ENCODE measurements at regions not wholly inside any gene's neighbourhood (a gene's known extent, or its start where the extent isn't known, plus 50 kb on each side); places are given as distances from the start of the nearest gene placed in this dataset.

- ATAC-seq (no peak), DNase-seq (ENCODE audit: low spot score) (no peak)
- H3K9me3 Mint-ChIP-seq: no peaks in the 10 kb centered on the region
- H3K4me3 Mint-ChIP-seq: no peak overlapping the region
- no peaks in the 10 kb centered on the region for H3K4me1 Mint-ChIP-seq
- no peaks in the 10 kb centered on the region for H3K27me3 Mint-ChIP-seq (ENCODE audit: low read depth)
- ChIA-PET CTCF (no interaction called here), POLR2A (no interaction called here)
- no peak overlapping the region for H3K27ac Mint-ChIP-seq
- H3K36me3 Mint-ChIP-seq: no peaks in the 10 kb centered on the region
- TF ChIP-seq MAX (CRISPR knock-in tag; IDR thresholded peaks at IDR 0.05) (no peak), ZBTB43 (CRISPR knock-in tag; IDR thresholded peaks at IDR 0.05) (no peak), SMAD4 (CRISPR knock-in tag; IDR thresholded peaks at IDR 0.05) (no peak), ZMAT4 (CRISPR knock-in tag; IDR thresholded peaks at IDR 0.05) (no peak), ZNF232 (CRISPR knock-in tag; IDR thresholded peaks at IDR 0.05) (no peak), TP53 (CRISPR knock-in tag; IDR thresholded peaks at IDR 0.05) (no peak), FOXK1 (CRISPR knock-in tag; IDR thresholded peaks at IDR 0.05) (no peak), NR3C1 (CRISPR knock-in tag; conservative IDR thresholded peaks at IDR 0.05; ENCODE audit: low read depth) (no peak), CREB1 (CRISPR knock-in tag; IDR thresholded peaks at IDR 0.05) (no peak), EMX1 (CRISPR knock-in tag; IDR thresholded peaks at IDR 0.05) (no peak), ZBTB21 (CRISPR knock-in tag; IDR thresholded peaks at IDR 0.05; ENCODE audit: borderline replicate concordance) (no peak), PRRX2 (CRISPR knock-in tag; IDR thresholded peaks at IDR 0.05) (no peak), MYBL2 (CRISPR knock-in tag; IDR thresholded peaks at IDR 0.05) (no peak), TEAD4 (CRISPR knock-in tag; IDR thresholded peaks at IDR 0.05) (no peak)
These were observed 1929.1 kb upstream of the PCDH20 start for GRCh38 chr13:63344711-63345110.

- Mint-ChIP-seq H3K27ac (no peak overlapping the region), H3K27me3 (ENCODE audit: low read depth) (no peaks in the 10 kb centered on the region), H3K36me3 (no peaks in the 10 kb centered on the region), H3K4me1 (no peaks in the 10 kb centered on the region), H3K9me3 (peaks cover 10% of the 10 kb centered on the region; the same call in 1 of the 2 replicates), H3K4me3 (no peak overlapping the region)
- ChIA-PET CTCF (no interaction called here), POLR2A (no interaction called here)
- DNase-seq (ENCODE audit: low spot score) (no peak), ATAC-seq (no peak)
- no peak for TF ChIP-seq CBFB (CRISPR knock-in tag; IDR thresholded peaks at IDR 0.05; ENCODE audit: low read depth)
- no peak for TF ChIP-seq ZNF532 (CRISPR knock-in tag; IDR thresholded peaks at IDR 0.05; ENCODE audit: borderline replicate concordance)
- no peak for TF ChIP-seq HMGXB4 (CRISPR knock-in tag; IDR thresholded peaks at IDR 0.05)
These were observed 1922.3 kb upstream of the PCDH20 start for GRCh38 chr13:63337921-63338320.

- POLR2A ChIA-PET: no interaction called here
- H3K27ac Mint-ChIP-seq: no peak overlapping the region
- no peak for TF ChIP-seq ZSCAN18 (CRISPR knock-in tag; IDR thresholded peaks at IDR 0.05)
- no peak for TF ChIP-seq ZNF512 (CRISPR knock-in tag; IDR thresholded peaks at IDR 0.05; ENCODE audit: borderline replicate concordance)
- no peak for TF ChIP-seq ZNF317 (CRISPR knock-in tag; IDR thresholded peaks at IDR 0.05; ENCODE audit: borderline replicate concordance, low read depth)
These were observed 1921.4 kb upstream of the PCDH20 start for GRCh38 chr13:63337041-63337440.

More at GRCh38 chr13:63337041-63337440, 1921.4 kb upstream of the PCDH20 start:
- no peak for ATAC-seq
- CTCF ChIA-PET: no interaction called here
- DNase-seq (ENCODE audit: low spot score): no peak
- Mint-ChIP-seq H3K27me3 (ENCODE audit: low read depth) (no peaks in the 10 kb centered on the region), H3K4me3 (no peak overlapping the region), H3K36me3 (no peaks in the 10 kb centered on the region), H3K4me1 (no peaks in the 10 kb centered on the region), H3K9me3 (peaks cover 10% of the 10 kb centered on the region; the same call in 1 of the 2 replicates)
